K562 (cell line): ENCODE measurements at regions not wholly inside any gene's neighbourhood (a gene's known extent, or its start where the extent isn't known, plus 50 kb on each side); places are given as distances from the start of the nearest gene placed in this dataset.
A peak's percentile ranks its signal among the peaks of the same experiment; 100 is the strongest.

ENCODE experiments used
- ATAC-seq: fragments of 200-7000 bp; cut with Tn5 transposase; 3 replicates; pipeline ENCODE4 v1.9.1; 2020; ENCODE audit warnings: moderate library complexity
- BruUV-seq: library from RNA; stranded (reverse); fragments of 400-500 nt; replicated peaks from 2 replicates; lab custom pipeline; 2021; lab: Mats Ljungman, UMichigan
- CTCF ChIA-PET: fragments of 300-600 bp; formaldehyde crosslinking; extraction: SDS; loops from one replicate; lab custom pipeline; 2021; ENCODE audit warnings: low intra/inter-chr PET ratio; lab: Yijun Ruan, JAX
- POLR2A ChIA-PET: fragments of 300-600, 350-650 bp; sonication (Branson Sonifier 250); formaldehyde crosslinking; extraction: SDS; loops from one replicate; lab custom pipeline; 2021; ENCODE audit warnings: antibody characterized with exemption, inconsistent platforms; lab: Yijun Ruan, JAX
- DNase-seq, 4 experiments: peaks; one replicate each; pipeline versions ENCODE4 v3.0.0 to v3.0.0-alpha.2; 2011 to 2018; ENCODE audit warnings: low spot score in 3 of 4, mixed read lengths in 3 of 4; ENCODE audit errors: extremely low read depth in 1 of 4
- FAIRE-seq: peaks from 2 replicates; lab custom pipeline; 2011; peaks lifted over from hg19 to GRCh38; lab: Jason Lieb, UNC
- H2AFZ ChIP-seq: 2 replicates; pipeline ENCODE4 v1.6.0; 2011; ENCODE audit warnings: low read depth, low read length, control low read depth, inconsistent platforms
- H3K27ac ChIP-seq: fragments of 200-600 bp; 3 replicates; pipeline ENCODE4 v1.8.0; 2011; ENCODE audit warnings: low read depth, mild to moderate bottlenecking, control low read depth, inconsistent platforms, low read length, moderate library complexity, mixed read lengths; ENCODE audit errors: extremely low read depth
- H3K27me3 ChIP-seq, 2 experiments: fragments of 300-600 bp in 1 of 2; 2 replicates in 1 of 2; 3 replicates in 1 of 2; pipeline versions ENCODE4 v1.6.0 to v1.8.0; 2011; ENCODE audit warnings: inconsistent platforms in 2 of 2, low read length in 2 of 2, mild to moderate bottlenecking in 1 of 2, mixed read lengths in 1 of 2, moderate library complexity in 1 of 2; ENCODE audit not compliant: control insufficient read depth in 2 of 2, insufficient read depth in 2 of 2
- H3K36me3 ChIP-seq: fragments of 300-600 bp; 3 replicates; pipeline ENCODE4 v1.8.0; 2011; ENCODE audit warnings: mild to moderate bottlenecking, low read length, inconsistent platforms; ENCODE audit not compliant: control insufficient read depth, insufficient read depth
- H3K4me1 ChIP-seq, 2 experiments: fragments of 200-600 bp in 1 of 2; replicated peaks in 1 of 2; 2 replicates in 1 of 2; 3 replicates in 1 of 2; pipeline versions ENCODE4 v1.5.1 to v1.8.0; 2011; ENCODE audit warnings: inconsistent platforms in 2 of 2, low read length in 2 of 2, mild to moderate bottlenecking in 1 of 2, mixed read lengths in 1 of 2, moderate library complexity in 1 of 2; ENCODE audit not compliant: control insufficient read depth in 2 of 2, insufficient read depth in 2 of 2
- H3K4me2 ChIP-seq: 2 replicates; pipeline ENCODE4 v1.6.1; 2011; ENCODE audit warnings: low read length, control low read depth, inconsistent platforms, mixed read lengths; ENCODE audit not compliant: insufficient read depth
- H3K4me3 ChIP-seq: fragments of 200-600 bp; sonication (generic), shearing (Covaris generic); 2 replicates; pipeline ENCODE4 v1.5.1; 2016; ENCODE audit warnings: control low read depth, inconsistent platforms
- H3K79me2 ChIP-seq: fragments of 200-600 bp; 3 replicates; pipeline ENCODE4 v1.8.0; 2011; ENCODE audit warnings: low read length, inconsistent platforms; ENCODE audit not compliant: control insufficient read depth, insufficient read depth
- H3K9ac ChIP-seq, 2 experiments: 2 replicates each; pipeline versions ENCODE4 v1.6.0 to v1.6.1; 2011; ENCODE audit warnings: low read depth in 2 of 2, low read length in 2 of 2, control low read depth in 1 of 2, inconsistent platforms in 1 of 2, mild to moderate bottlenecking in 1 of 2, mixed read lengths in 1 of 2; ENCODE audit not compliant: insufficient read depth in 1 of 2
- H3K9me1 ChIP-seq: one replicate; pipeline ENCODE4 v1.6.0; 2011; ENCODE audit warnings: inconsistent platforms, mild to moderate bottlenecking, low read length, moderate library complexity; ENCODE audit not compliant: control insufficient read depth, insufficient read depth
- H3K9me3 ChIP-seq: replicated peaks from 2 replicates; pipeline ENCODE4 v1.5.1; 2011; ENCODE audit warnings: low read depth, low read length, inconsistent platforms; ENCODE audit not compliant: control insufficient read depth, insufficient read depth
- H4K20me1 ChIP-seq: replicated peaks from 2 replicates; pipeline ENCODE4 v1.6.1; 2011; ENCODE audit warnings: low read length, inconsistent platforms, mixed read lengths; ENCODE audit not compliant: control insufficient read depth, insufficient read depth
- SRF ChIP-seq, 2 experiments: fragments of 250-450, 450-650 bp in 1 of 2; sonication (Bioruptor Pico) in 1 of 2; sonication (generic) in 1 of 2; formaldehyde crosslinking; IDR thresholded peaks; 2 replicates each; pipeline versions ENCODE4 v1.5.0 to v1.5.1; 2020 to 2022; ENCODE audit warnings: mild to moderate bottlenecking in 1 of 2, missing genetic modification reagents in 1 of 2
- ZBTB40 ChIP-seq, 2 experiments: fragments of 450-650 bp in 1 of 2; sonication (generic) in 1 of 2; formaldehyde crosslinking in 1 of 2; IDR thresholded peaks; 2 replicates each; pipeline versions ENCODE4 v1.7.1 to v1.9.0; 2016 to 2022; ENCODE audit warnings: inconsistent platforms in 1 of 2, mild to moderate bottlenecking in 1 of 2, missing genetic modification reagents in 1 of 2
- in situ Hi-C: fragments of 300-500 bp; cut with MboI; formaldehyde crosslinking; loops from 4 replicates; pipeline ENCODE4 v1.15.0; 2018; ENCODE audit warnings: inconsistent platforms, mixed read lengths
- intact Hi-C: fragments of 100-400 bp; cut with micrococcal nuclease; formaldehyde crosslinking; loops from 2 replicates; pipeline ENCODE4 v1.14.2; 2022

DNA sequence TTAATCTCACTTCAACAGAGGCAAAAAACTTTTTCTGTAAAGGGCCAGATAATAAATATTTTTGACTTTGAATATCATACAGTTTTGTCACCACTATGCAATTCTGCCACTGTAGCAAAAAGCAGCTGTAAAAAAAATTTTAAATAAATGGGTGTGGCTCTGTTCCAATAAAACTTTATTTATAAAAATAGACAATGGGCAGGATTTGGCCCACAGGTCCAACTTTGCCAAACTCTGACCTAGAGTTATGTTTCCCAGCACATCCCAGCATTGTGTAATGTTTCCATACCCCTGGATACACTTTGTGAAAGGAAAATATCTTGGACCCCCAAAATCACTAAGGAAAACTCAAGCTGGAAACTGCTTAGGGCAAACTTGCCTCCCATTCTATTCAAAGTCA, 94.9 kb upstream of the USP38 start:
- Histone ChIP-seq H3K4me2 (no peak overlapping the region), H3K4me3 (no peak overlapping the region), H2AFZ (no peak overlapping the region), H3K9me1 (no peaks in the 10 kb centered on the region), H3K9me3 (no peaks in the 10 kb centered on the region), H3K36me3 (no peaks in the 10 kb centered on the region), H3K79me2 (no peaks in the 10 kb centered on the region), H3K9ac (no peak overlapping the region), H3K27me3 (no peaks in the 10 kb centered on the region), H3K4me1 (no peaks in the 10 kb centered on the region), H4K20me1 (no peaks in the 10 kb centered on the region), H3K27ac (no peak overlapping the region)
- no peak for DNase-seq
- no peak for ATAC-seq
- in situ Hi-C loops, result no loop called here
- intact Hi-C loops, result loop anchor here (10.0 kb wide), 1 partner anchor 395 kb away; no protein-coding TSS in a partner anchor
- CTCF ChIA-PET, result no interaction called here
- POLR2A ChIA-PET, result no interaction called here
- no peak for FAIRE-seq
- BruUV-seq, result no TSS peak
- peak; percentile 85 for TF ChIP-seq ZBTB40 (IDR thresholded peaks at IDR 0.05)
- TF ChIP-seq ZBTB40 (CRISPR knock-in tag; IDR thresholded peaks at IDR 0.05), result peak; percentile 73; the same call in 1 of the 2 replicates
- TF ChIP-seq SRF (CRISPR knock-in tag; IDR thresholded peaks at IDR 0.05), result no peak
